Psoas muscle (tissue), 7 donors: ENCODE measurements at regions not wholly inside any gene's neighbourhood (a gene's known extent, or its start where the extent isn't known, plus 50 kb on each side); places are given as distances from the start of the nearest gene placed in this dataset.

Experiments used
- ATAC-seq, 4 donors: fragments of 200-7000 bp; cut with Tn5 transposase; one replicate each; pipeline ENCODE4 v1.9.1; 2020; ENCODE audit warnings: moderate library complexity in 3 of 4, mild to moderate bottlenecking in 2 of 4
- DNase-seq, 2 donors: peaks; one replicate each; pipeline ENCODE4 v3.0.0-alpha.2; 2020
- H3K27ac ChIP-seq: fragments of 200-600 bp; one replicate; pipeline ENCODE4 v1.8.0; 2022
- H3K27me3 ChIP-seq, 3 donors: fragments of 200-600 bp in 1 of 3; one replicate each; pipeline versions ENCODE4 v1.6.1 to v1.8.0; 2013 to 2022; ENCODE audit warnings: low read length in 2 of 3, mild to moderate bottlenecking in 2 of 3, moderate library complexity in 1 of 3; ENCODE audit not compliant: insufficient read depth in 3 of 3
- H3K36me3 ChIP-seq, 2 donors: fragments of 200-600 bp in 1 of 2; one replicate each; pipeline versions ENCODE4 v1.6.1 to v1.8.0; 2013 to 2022; ENCODE audit warnings: low read depth in 1 of 2, mild to moderate bottlenecking in 1 of 2, moderate library complexity in 1 of 2; ENCODE audit not compliant: insufficient read depth in 1 of 2
- H3K4me1 ChIP-seq: fragments of 200-600 bp; one replicate; pipeline ENCODE4 v1.8.0; 2022
- H3K4me3 ChIP-seq: fragments of 200-600 bp; one replicate; pipeline ENCODE4 v1.8.0; 2022; ENCODE audit warnings: mild to moderate bottlenecking
- H3K9me3 ChIP-seq: fragments of 200-600 bp; one replicate; pipeline ENCODE4 v1.8.0; 2022
- WGBS, 3 donors: extraction: QIAGEN DNeasy Blood & Tissue Kit; methylation state at CpG; one replicate each; pipeline versions ENCODE4 v1.1.6 to v1.1.7; 2013; 5-methylcytosine and 5-hydroxymethylcytosine counted together
- intact Hi-C, 2 donors: fragments of 100-400 bp; cut with DNase I; formaldehyde crosslinking; loops; one replicate each; pipeline versions ENCODE4 v1.11.0 to v1.14.2; 2022
- TF ChIP-seq, protein P1 (sequence below): fragments of 200-600 bp; IDR thresholded peaks from one replicate; pipeline ENCODE4 v1.8.0; 2022; ENCODE audit warnings: antibody characterized with exemption
- donor health status: healthy with polysubstance abuse.
- donor health status: DM: no; HTN: no; CAD: no; lungs with moderate emphysema.
- donor health status: Bipolar disorder and iron deficiency.
- donor health status: healthy.
- donor health status: DM: yes; HTN: yes; CAD: no.
- donor health status: DM: no; HTN: no; CAD: no.
- donor health status: DM: yes; HTN: yes; CAD: no.

DNA sequence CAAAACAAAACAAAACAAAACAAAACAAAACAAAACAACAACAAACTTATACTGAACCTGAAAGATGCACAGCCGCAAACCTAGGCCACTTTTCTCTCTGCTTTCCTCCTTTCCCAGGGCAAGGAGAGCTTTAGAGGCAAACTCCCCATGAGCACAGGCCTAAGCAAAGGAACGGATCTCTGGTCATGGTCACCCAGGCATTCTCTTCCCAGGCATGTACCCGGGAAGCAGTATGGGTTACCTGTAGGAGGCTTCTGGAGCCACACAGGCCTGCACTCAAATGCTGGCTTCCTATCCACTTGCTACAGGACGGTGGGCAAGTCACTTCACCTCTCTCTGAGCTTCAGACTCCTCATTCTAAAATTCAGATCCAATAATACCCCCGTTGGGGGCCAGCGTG lies 171.8 kb downstream of the SMAD6 start:
- no peak for DNase-seq
- WGBS, 3 donors, result 88 to 97% (median 94%) methylated on average over 6 of the region's 6 CpGs

DNA sequence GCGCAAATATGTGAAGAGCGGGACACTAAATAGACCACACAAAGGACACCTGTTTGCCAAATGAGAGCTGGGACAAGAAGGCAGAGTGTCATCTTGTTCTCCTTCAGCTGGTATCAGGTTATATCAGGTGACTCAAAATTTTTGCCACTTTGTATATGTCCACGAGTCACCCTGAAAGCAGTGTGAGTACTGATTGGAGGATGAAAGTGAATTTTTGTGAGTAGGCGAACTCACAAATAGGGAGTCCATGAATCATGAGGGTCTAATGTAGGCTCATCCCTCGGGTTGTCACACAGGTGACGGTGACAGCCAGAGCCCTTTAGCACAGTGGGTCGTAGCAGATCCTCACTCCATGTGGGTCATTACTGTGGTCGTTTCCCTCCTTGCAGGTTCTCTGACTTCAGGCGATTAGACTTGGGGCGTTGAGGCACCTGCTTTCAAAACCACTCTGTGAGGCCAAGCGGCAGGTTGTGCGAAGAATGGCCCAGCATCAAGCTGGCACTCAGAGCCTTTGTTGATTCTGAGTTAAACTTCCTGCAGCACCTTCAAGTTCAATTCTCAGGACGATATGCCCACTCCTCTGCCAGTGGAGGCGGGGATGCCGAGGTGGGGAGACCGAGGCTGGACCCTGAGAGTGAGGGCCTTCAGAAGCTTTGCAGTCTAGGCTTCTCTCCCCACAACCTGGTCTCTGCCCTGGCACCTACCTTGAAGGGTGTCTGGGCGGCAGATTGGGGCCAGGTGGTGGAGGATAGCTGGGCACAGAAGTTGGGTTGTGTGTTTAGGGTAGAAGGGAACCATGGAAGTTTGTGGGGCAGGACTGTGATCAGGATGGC lies 173.8 kb downstream of the SMAD6 start:
- no peak overlapping the region for H3K27ac ChIP-seq
- H3K4me3 ChIP-seq, result no peak overlapping the region

More for the DNA sequence above, 171.8 kb downstream of the SMAD6 start:
- H3K9me3 ChIP-seq, result no peaks in the 10 kb centered on the region
- ATAC-seq, result no peak
- H3K27ac ChIP-seq, result no peak overlapping the region
- no peaks in the 10 kb centered on the region for H3K36me3 ChIP-seq
- H3K4me1 ChIP-seq, result peaks cover 15% of the 10 kb centered on the region
- no peaks in the 10 kb centered on the region for H3K27me3 ChIP-seq
- intact Hi-C loops, result no loop called here
- H3K4me3 ChIP-seq, result no peak overlapping the region
- TF ChIP-seq, protein P1, sequence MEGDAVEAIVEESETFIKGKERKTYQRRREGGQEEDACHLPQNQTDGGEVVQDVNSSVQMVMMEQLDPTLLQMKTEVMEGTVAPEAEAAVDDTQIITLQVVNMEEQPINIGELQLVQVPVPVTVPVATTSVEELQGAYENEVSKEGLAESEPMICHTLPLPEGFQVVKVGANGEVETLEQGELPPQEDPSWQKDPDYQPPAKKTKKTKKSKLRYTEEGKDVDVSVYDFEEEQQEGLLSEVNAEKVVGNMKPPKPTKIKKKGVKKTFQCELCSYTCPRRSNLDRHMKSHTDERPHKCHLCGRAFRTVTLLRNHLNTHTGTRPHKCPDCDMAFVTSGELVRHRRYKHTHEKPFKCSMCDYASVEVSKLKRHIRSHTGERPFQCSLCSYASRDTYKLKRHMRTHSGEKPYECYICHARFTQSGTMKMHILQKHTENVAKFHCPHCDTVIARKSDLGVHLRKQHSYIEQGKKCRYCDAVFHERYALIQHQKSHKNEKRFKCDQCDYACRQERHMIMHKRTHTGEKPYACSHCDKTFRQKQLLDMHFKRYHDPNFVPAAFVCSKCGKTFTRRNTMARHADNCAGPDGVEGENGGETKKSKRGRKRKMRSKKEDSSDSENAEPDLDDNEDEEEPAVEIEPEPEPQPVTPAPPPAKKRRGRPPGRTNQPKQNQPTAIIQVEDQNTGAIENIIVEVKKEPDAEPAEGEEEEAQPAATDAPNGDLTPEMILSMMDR, result no peak

DNA sequence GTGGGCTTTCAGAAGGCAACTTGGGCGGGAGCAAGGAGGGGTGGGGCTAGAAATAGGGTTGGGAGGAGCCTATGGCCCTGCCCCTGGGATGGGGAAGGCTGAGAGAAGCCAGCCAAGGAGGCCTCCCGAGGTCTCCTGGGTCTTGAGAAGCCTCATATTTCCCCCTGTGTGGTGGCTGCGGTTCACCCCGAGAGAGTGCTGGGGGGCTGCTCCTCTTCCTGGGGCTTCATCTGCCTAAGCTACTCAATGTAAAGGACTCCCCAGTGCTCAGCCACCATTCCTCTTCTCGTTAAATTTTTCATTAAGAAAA lies 174.3 kb downstream of the SMAD6 start:
- Histone ChIP-seq H3K27me3 (no peaks in the 10 kb centered on the region), H3K9me3 (no peaks in the 10 kb centered on the region), H3K36me3 (no peaks in the 10 kb centered on the region), H3K4me1 (peaks cover 17% of the 10 kb centered on the region), H3K4me3 (no peak overlapping the region), H3K27ac (no peak overlapping the region)
- DNase-seq (no peak), ATAC-seq (no peak)
- intact Hi-C loops, result no loop called here
- WGBS, 3 donors, result 58 to 71% (median 66%) methylated on average over 5 of the region's 5 CpGs
- TF ChIP-seq, protein P1, result no peak

More for the DNA sequence above, 173.8 kb downstream of the SMAD6 start:
- intact Hi-C loops, result no loop called here
- Histone ChIP-seq H3K4me1 (peaks cover 17% of the 10 kb centered on the region), H3K27me3 (no peaks in the 10 kb centered on the region), H3K9me3 (no peaks in the 10 kb centered on the region), H3K36me3 (no peaks in the 10 kb centered on the region)
- DNase-seq (no peak), ATAC-seq (no peak)
- TF ChIP-seq, protein P1, result no peak
- 91 to 94% (median 92%) methylated on average over 17 of the region's 17 CpGs for whole genome bisulfite sequencing, 3 donors

DNA sequence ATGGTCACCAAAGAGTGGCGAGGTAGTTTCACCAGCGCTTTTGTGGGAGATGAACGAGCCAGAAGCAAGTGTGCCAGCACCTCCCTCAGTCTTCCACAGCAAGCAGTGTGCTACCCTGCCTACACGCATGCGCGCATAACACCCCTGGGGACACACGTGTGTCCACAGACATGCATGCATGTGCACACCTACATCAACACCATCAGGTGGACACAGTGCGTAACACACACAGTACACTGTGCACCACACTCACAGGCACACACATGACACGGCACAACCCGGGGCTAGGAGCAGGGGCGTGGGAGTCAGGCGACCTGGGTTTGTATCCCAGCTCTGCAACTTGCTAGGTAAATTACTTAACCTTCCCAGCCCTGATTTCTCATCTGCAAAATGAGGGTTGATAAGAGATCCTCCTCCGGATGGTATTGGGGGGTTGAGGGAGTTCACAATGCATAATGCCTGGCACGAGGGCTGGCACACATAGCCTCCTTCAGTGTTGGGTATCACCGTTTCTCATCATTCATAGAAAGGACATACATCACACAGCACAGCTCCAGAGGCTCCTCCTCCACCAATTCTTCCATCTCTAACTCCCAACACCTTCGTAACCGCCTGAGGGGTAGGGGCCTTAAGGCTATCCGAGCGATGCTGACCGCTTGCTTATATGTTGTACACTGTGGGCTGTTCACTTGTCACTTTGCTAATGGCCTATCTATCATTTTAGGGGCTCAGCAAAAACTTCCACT lies 174.9 kb downstream of the SMAD6 start:
- peaks cover 18% of the 10 kb centered on the region for H3K4me1 ChIP-seq
- 80 to 90% (median 89%) methylated on average over 20 of the region's 20 CpGs for WGBS, 3 donors
- TF ChIP-seq, protein P1, result no peak
- no peak overlapping the region for H3K27ac ChIP-seq
- ATAC-seq (no peak), DNase-seq (no peak)
- no peaks in the 10 kb centered on the region for H3K9me3 ChIP-seq
- H3K36me3 ChIP-seq, result no peaks in the 10 kb centered on the region
- no peak overlapping the region for H3K4me3 ChIP-seq
- intact Hi-C loops, result no loop called here
- H3K27me3 ChIP-seq, result no peaks in the 10 kb centered on the region
